ENCODE measurements at regions not wholly inside any gene's neighbourhood (a gene's known extent, or its start where the extent isn't known, plus 50 kb on each side); places are given as distances from the start of the nearest gene placed in this dataset.
"Not testable (repeated sequence)": the region's sequence is repeated elsewhere in the genome, so short reads cannot be mapped to it uniquely, and the experiment has no call there.

- in situ Hi-C loops (cut with MboI; ENCODE audit: low sequenced_read_pairs): no loop called here
Measured at GRCh38 chr3:67981077-67981476, 326.7 kb upstream of the SUCLG2 start.

GRCh38 chr3:67979342-67979741 lies 324.9 kb upstream of the SUCLG2 start:
- in situ Hi-C loops (cut with MboI; ENCODE audit: low sequenced_read_pairs): no loop called here

GRCh38 chr3:67977762-67978161 lies 323.4 kb upstream of the SUCLG2 start:
- in situ Hi-C loops (cut with MboI; ENCODE audit: low sequenced_read_pairs): no loop called here

GRCh38 chr3:67976663-67977062 lies 322.3 kb upstream of the SUCLG2 start:
- in situ Hi-C loops (cut with MboI; ENCODE audit: low sequenced_read_pairs): no loop called here

GRCh38 chr3:67964596-67964995 lies 310.2 kb upstream of the SUCLG2 start:
- in situ Hi-C loops (cut with MboI; ENCODE audit: low sequenced_read_pairs): no loop called here

GRCh38 chr3:67957268-67957667 lies 302.9 kb upstream of the SUCLG2 start:
- in situ Hi-C loops (cut with MboI; ENCODE audit: low sequenced_read_pairs): no loop called here

GRCh38 chr3:67947808-67948508 lies 293.5 kb upstream of the SUCLG2 start:
- in situ Hi-C loops (cut with MboI; ENCODE audit: low sequenced_read_pairs): no loop called here

GRCh38 chr3:67946436-67946835 lies 292.0 kb upstream of the SUCLG2 start:
- in situ Hi-C loops (cut with MboI; ENCODE audit: low sequenced_read_pairs): no loop called here

- in situ Hi-C loops (cut with MboI; ENCODE audit: low sequenced_read_pairs): no loop called here
Measured at GRCh38 chr3:67943546-67943945, 289.1 kb upstream of the SUCLG2 start.

- in situ Hi-C loops (cut with MboI; ENCODE audit: low sequenced_read_pairs): no loop called here
Measured at GRCh38 chr3:67941433-67942030, 287.1 kb upstream of the SUCLG2 start.

- in situ Hi-C loops (cut with MboI; ENCODE audit: low sequenced_read_pairs): no loop called here
Measured at GRCh38 chr3:67940210-67940952, 286.0 kb upstream of the SUCLG2 start.

- in situ Hi-C loops (cut with MboI; ENCODE audit: low sequenced_read_pairs): no loop called here
Measured at GRCh38 chr3:67937498-67938118, 283.2 kb upstream of the SUCLG2 start.

GRCh38 chr3:67930394-67930793 lies 276.0 kb upstream of the SUCLG2 start:
- in situ Hi-C loops (cut with MboI; ENCODE audit: low sequenced_read_pairs): not testable (repeated sequence)

- in situ Hi-C loops (cut with MboI; ENCODE audit: low sequenced_read_pairs): no loop called here
Measured at GRCh38 chr3:67923796-67924195, 269.4 kb upstream of the SUCLG2 start.

GRCh38 chr3:67920969-67921368 lies 266.6 kb upstream of the SUCLG2 start:
- in situ Hi-C loops (cut with MboI; ENCODE audit: low sequenced_read_pairs): no loop called here

- in situ Hi-C loops (cut with MboI; ENCODE audit: low sequenced_read_pairs): no loop called here
Measured at GRCh38 chr3:67920311-67920710, 265.9 kb upstream of the SUCLG2 start.

GRCh38 chr3:67916353-67916752 lies 261.9 kb upstream of the SUCLG2 start:
- in situ Hi-C loops (cut with MboI; ENCODE audit: low sequenced_read_pairs): no loop called here

- in situ Hi-C loops (cut with MboI; ENCODE audit: low sequenced_read_pairs): no loop called here
Measured at GRCh38 chr3:67907735-67908134, 253.3 kb upstream of the SUCLG2 start.

- in situ Hi-C loops (cut with MboI; ENCODE audit: low sequenced_read_pairs): no loop called here
Measured at GRCh38 chr3:67906261-67906660, 251.8 kb upstream of the SUCLG2 start.

GRCh38 chr3:67901681-67902080 lies 247.3 kb upstream of the SUCLG2 start:
- in situ Hi-C loops (cut with MboI; ENCODE audit: low sequenced_read_pairs): no loop called here

GRCh38 chr3:67898916-67899315 lies 244.5 kb upstream of the SUCLG2 start:
- in situ Hi-C loops (cut with MboI; ENCODE audit: low sequenced_read_pairs): no loop called here

All from HL-60/S4 treated with retinoic acid at 250 ng/mL for 4 days and 3 days (cell line).